ENCODE measurements at regions not wholly inside any gene's neighbourhood (a gene's known extent, or its start where the extent isn't known, plus 50 kb on each side); places are given as distances from the start of the nearest gene placed in this dataset.
"Not testable (repeated sequence)": the region's sequence is repeated elsewhere in the genome, so short reads cannot be mapped to it uniquely, and the experiment has no call there.

DNA sequence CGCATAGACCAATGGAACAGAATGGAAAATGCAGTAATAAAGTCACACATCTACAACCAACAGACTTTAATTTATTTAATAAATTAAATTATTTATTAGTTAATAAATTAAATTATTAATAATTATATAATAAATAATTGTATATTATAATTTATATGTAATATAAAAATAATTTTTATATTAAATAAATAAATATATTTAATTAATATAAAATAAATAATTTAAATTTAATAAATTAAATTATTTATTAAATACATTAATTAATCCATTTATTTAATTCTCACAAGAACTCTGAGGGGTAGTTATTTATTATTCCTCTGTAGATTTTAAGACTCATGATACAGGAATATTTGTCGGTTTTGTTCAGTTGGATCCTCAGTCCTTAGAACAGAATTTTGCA lies 176.1 kb upstream of the ADAMTS19 start:
- Mint-ChIP-seq H3K9me3 (peaks cover 2 to 13% (median 3%) of the 10 kb centered on the region in 7 donors), H3K4me1 (no peaks in the 10 kb centered on the region)
- no CpG with 5 or more reads among the region's 2 CpGs for WGBS (ENCODE audit: insufficient coverage)

DNA sequence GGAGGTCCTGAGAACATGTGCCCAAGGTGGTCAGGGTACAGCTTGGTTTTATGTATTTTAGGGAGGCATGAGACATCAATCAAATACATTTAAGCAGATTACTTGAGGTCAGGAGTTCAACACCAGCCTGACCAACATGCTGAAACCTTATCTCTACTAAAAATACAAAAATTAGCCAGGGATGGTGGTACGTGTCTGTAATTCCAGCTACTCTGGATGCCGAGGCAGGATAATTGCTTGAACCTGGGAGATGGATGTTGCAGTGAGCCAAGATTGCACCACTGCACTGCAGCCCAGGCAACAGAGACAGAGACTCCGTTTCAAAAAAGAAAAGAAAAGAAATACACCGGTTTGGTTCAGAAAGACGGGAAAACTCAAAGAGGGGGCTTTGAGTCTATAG lies 165.9 kb upstream of the ADAMTS19 start:
- H3K27me3 ChIP-seq (ENCODE audit: control insufficient read depth in 2 of 2, insufficient read depth in 2 of 2, low read length in 2 of 2); intact Hi-C loops (cut with micrococcal nuclease); H3K36me3 ChIP-seq (replicated peaks in 1 of 2; ENCODE audit: control insufficient read depth in 1 of 2, insufficient read depth in 2 of 2, low read length in 2 of 2); H3K27ac Mint-ChIP-seq; H3K9ac ChIP-seq (ENCODE audit: insufficient read depth, low read length, poor library complexity, severe bottlenecking); H3K4me1 ChIP-seq (ENCODE audit: control insufficient read depth in 1 of 2, insufficient read depth in 2 of 2, low read length in 2 of 2); H3K4me3 ChIP-seq (replicated peaks in 1 of 3; ENCODE audit: low read depth in 2 of 3, low read length in 3 of 3); H3K4me1 Mint-ChIP-seq; H3K79me2 ChIP-seq (ENCODE audit: insufficient read depth, low read length); H4K20me1 ChIP-seq (ENCODE audit: insufficient read depth, low read length); H3K27ac ChIP-seq (ENCODE audit: low read depth in 1 of 2, low read length in 2 of 2); H3K4me3 Mint-ChIP-seq; H3K27me3 Mint-ChIP-seq (ENCODE audit: low read depth in 3 of 3); H3K4me2 ChIP-seq (replicated peaks; ENCODE audit: extremely low read depth, low read length, poor library complexity, severe bottlenecking); H3K36me3 Mint-ChIP-seq; H2AFZ ChIP-seq (ENCODE audit: insufficient read depth, low read depth, low read length, poor library complexity, severe bottlenecking); DNase-seq: not testable (repeated sequence)
- H3K9me3 Mint-ChIP-seq, result peaks cover 8 to 21% (median 11%) of the 10 kb centered on the region in 7 donors
- H3K9me3 ChIP-seq (replicated peaks in 1 of 2; ENCODE audit: control insufficient read depth in 1 of 2, insufficient read depth in 1 of 2, low read length in 2 of 2), result peaks cover 8 to 24% of the 10 kb centered on the region in 2 donors
- 83% methylated on average over 4 of the region's 5 CpGs for WGBS (ENCODE audit: insufficient coverage)

More for the DNA sequence above, 176.1 kb upstream of the ADAMTS19 start:
- no peak overlapping the region for H2AFZ ChIP-seq (ENCODE audit: insufficient read depth, low read depth, low read length, poor library complexity, severe bottlenecking)
- TF ChIP-seq, protein P1, sequence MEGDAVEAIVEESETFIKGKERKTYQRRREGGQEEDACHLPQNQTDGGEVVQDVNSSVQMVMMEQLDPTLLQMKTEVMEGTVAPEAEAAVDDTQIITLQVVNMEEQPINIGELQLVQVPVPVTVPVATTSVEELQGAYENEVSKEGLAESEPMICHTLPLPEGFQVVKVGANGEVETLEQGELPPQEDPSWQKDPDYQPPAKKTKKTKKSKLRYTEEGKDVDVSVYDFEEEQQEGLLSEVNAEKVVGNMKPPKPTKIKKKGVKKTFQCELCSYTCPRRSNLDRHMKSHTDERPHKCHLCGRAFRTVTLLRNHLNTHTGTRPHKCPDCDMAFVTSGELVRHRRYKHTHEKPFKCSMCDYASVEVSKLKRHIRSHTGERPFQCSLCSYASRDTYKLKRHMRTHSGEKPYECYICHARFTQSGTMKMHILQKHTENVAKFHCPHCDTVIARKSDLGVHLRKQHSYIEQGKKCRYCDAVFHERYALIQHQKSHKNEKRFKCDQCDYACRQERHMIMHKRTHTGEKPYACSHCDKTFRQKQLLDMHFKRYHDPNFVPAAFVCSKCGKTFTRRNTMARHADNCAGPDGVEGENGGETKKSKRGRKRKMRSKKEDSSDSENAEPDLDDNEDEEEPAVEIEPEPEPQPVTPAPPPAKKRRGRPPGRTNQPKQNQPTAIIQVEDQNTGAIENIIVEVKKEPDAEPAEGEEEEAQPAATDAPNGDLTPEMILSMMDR (IDR thresholded peaks at IDR 0.05), result no peak
- H3K9ac ChIP-seq (ENCODE audit: insufficient read depth, low read length, poor library complexity, severe bottlenecking), result no peak overlapping the region
- H3K9me3 ChIP-seq (replicated peaks in 1 of 2; ENCODE audit: control insufficient read depth in 1 of 2, insufficient read depth in 1 of 2, low read length in 2 of 2), result peaks cover 0 to 3% of the 10 kb centered on the region in 2 donors
- Mint-ChIP-seq H3K4me3 (no peak overlapping the region), H3K27me3 (ENCODE audit: low read depth in 3 of 3) (no peaks in the 10 kb centered on the region), H3K27ac (no peak overlapping the region), H3K36me3 (no peaks in the 10 kb centered on the region)
- H3K36me3 ChIP-seq (replicated peaks in 1 of 2; ENCODE audit: control insufficient read depth in 1 of 2, insufficient read depth in 2 of 2, low read length in 2 of 2), result no peaks in the 10 kb centered on the region
- no peak for DNase-seq
- no peak overlapping the region for H3K4me2 ChIP-seq (replicated peaks; ENCODE audit: extremely low read depth, low read length, poor library complexity, severe bottlenecking)
- no peak overlapping the region for H3K27ac ChIP-seq (ENCODE audit: low read depth in 1 of 2, low read length in 2 of 2)
- H3K4me3 ChIP-seq (replicated peaks in 1 of 3; ENCODE audit: low read depth in 2 of 3, low read length in 3 of 3), result no peak overlapping the region
- no peaks in the 10 kb centered on the region for H4K20me1 ChIP-seq (ENCODE audit: insufficient read depth, low read length)
- H3K79me2 ChIP-seq (ENCODE audit: insufficient read depth, low read length), result no peaks in the 10 kb centered on the region
- intact Hi-C loops (cut with micrococcal nuclease), result no loop called here
- no peaks in the 10 kb centered on the region for H3K27me3 ChIP-seq (ENCODE audit: control insufficient read depth in 2 of 2, insufficient read depth in 2 of 2, low read length in 2 of 2)
- no peaks in the 10 kb centered on the region for H3K4me1 ChIP-seq (ENCODE audit: control insufficient read depth in 1 of 2, insufficient read depth in 2 of 2, low read length in 2 of 2)
